Hematopoietic multipotent progenitor cell treated with erythropoietin and hydrocortisone succinate and interleukin-3 and kit ligand, for 17 days (in vitro differentiated cells): ENCODE measurements at regions not wholly inside any gene's neighbourhood (a gene's known extent, or its start where the extent isn't known, plus 50 kb on each side); places are given as distances from the start of the nearest gene placed in this dataset.
"Not testable (repeated sequence)": the region's sequence is repeated elsewhere in the genome, so short reads cannot be mapped to it uniquely, and the experiment has no call there.

ENCODE experiments used
- DNase-seq: peaks from one replicate; pipeline ENCODE4 v3.0.0-alpha.2; 2015; ENCODE audit warnings: low spot score

- DNase-seq: no peak
Observed at GRCh38 chr2:224146356-224147160, 107.5 kb upstream of the SERPINE2 start.

DNA sequence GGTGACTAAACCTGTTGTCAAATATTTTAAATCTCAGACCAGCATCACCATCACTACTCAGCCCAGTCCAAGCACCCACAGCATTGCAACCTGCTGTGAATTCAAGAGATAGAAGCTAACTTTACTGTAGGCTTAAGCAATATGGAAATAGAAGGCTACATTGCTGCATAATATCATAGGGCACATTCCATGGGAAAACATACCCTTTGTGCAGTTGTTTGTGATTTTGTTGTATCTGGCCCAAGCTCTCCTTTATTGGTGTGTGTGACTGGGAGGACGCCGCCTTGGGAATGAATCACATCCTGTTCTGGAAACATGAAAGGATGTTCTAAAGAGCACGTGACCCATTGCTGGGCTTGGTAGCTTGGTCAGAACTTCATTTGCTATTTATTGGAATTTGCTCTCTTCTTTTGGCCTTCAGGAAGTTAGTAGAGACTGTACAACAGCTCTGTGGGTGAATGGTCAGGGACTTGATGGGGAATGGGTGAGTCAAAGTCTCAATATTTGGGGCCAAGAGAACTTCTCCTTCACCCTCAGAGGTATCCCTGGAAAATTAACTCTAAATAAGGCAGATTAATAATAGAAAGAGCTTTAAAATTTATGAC is 106.8 kb upstream of the SERPINE2 start:
- DNase-seq: no peak

- no peak for DNase-seq
Observed at GRCh38 chr2:224143526-224143925, 104.4 kb upstream of the SERPINE2 start.

DNA sequence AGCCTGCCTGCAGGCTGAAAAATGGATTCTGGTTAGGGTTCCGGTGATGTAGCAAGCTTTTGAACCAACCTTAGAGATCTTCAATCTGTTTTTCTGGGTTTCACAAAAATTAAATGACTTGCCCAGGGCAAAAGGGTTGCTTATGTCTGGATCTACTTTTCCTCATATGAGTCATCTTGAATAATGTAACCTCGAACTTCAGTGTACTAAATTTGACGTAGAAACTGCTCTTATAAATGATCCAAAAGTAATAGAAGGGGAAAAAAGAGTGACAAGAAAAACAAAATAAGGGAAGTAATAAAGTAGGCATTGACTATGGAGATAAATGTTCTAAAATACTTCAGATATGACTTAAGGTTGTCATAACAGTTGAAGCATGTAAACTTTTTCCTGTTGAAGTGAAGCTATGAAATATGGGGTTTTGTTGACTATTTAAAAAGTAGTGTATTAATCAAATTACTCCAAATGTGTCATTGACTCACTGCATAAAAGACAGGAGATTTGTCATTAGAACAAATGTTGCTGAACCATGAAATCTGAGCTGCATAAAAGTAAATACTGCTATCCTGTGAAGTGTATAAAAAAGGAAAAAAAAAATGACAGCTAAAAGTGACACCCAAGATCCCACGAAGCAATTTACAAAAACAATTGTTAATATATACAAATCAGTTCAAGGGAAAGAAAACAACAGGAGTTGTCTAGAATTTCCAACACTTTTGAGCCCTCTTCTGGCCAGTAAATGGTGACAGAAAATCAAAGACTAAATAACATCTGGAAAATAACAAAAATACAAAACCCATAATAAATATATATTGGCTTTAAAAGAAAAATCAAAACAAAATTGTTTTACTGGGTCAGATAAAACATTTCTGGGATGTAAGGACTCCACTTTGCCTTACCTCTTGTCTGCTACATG is 103.6 kb upstream of the SERPINE2 start:
- no peak for DNase-seq

- DNase-seq: no peak
Observed at GRCh38 chr2:224141304-224141703, 102.2 kb upstream of the SERPINE2 start.

DNA sequence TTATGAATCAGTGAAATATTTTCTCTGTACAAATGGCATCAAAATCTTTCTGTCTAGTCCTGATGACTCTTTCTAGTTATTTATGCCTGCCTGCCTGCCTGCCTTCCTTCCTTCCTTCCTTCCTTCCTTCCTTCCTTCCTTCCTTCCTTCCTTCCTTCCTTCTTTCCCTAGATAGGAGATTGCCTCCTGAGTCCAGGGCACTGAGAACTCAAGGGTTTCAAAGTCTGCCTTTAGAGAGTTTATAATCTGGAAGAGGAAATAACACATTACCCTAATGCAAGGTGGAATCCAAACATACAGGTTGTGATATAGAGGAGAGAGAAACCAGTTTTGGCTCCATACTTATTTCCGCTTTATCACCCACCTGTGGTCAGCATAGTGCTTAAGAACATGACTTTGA is 98.1 kb upstream of the SERPINE2 start:
- DNase-seq: no peak

GRCh38 chr2:224136396-224136795 is 97.3 kb upstream of the SERPINE2 start:
- DNase-seq: no peak

GRCh38 chr2:224135881-224136280 is 96.8 kb upstream of the SERPINE2 start:
- DNase-seq: no peak

DNA sequence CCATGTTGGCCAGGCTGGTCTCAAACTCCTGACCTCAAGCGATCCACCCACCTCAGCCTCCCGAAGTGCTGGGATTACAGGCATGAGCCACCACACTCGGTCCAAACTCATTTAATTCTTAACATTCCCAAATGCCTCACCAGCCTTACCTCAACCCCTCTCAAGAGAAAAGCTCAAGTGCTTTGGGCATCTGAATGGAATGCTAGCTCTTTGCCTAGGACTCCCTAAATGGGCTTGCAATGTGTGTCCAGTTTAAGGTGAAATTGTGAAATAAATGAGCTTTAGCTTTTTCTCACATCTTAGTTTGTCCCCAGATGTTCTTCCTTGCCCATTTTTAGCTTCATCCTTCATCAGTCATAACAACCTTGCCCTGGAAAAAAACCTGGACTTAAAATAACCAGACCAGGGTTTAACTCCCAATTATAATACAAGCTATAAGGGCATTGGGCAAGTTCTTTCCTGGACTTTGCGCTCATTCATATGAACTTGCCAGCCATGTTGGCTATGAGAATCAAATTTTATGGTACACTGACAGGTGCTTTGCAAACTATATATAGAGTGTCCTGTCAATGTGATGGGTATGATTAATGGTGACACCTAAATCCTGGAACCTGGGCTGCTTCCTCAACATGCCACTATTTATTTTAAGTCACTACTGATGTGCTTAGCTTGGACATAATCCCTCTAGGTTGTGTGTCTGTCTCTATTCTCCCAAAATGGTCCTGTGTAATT is 95.1 kb upstream of the SERPINE2 start:
- no peak for DNase-seq

DNA sequence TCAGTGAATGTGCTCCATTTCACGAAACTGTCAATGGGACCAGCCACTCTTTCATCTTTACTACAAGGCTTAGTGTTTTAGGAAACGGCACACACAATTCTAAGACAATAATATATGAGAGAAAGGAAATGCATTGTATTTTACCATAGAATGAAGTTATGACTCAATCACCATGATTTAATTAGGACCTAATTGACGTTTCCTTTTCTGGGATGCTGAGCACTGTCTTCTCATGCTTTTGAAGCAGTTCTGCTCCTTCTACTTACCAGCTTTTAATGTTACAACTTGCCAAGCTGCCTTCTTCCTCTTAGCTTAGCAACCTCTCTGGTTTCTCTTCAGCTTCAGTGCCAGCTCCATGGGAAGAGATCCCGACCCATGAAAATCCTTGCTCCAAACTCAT is 94.3 kb upstream of the SERPINE2 start:
- DNase-seq: no peak

GRCh38 chr2:224127871-224128501 is 88.9 kb upstream of the SERPINE2 start:
- no peak for DNase-seq

- no peak for DNase-seq
Observed at GRCh38 chr2:224126440-224126839, 87.4 kb upstream of the SERPINE2 start.

DNA sequence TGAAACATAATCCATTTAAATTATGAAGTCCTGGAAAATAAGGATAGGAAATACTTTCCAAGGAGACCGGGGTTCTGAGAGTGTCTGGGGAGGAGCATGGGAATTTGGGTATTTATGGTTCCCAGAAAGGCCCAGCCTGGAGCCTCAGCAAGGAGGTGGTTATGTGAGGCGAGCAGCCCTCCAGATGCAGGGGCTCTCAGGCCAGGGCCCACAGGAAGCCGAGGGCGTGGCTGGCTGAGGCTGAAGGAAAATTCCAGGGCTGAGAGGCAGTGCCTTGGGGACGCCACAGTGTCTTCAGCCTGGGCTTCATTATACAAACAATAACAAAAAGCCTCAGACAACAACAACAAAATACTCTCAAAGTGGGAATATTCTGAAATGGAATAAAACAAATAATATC is 86.9 kb upstream of the SERPINE2 start:
- no peak for DNase-seq

- no peak for DNase-seq
Observed at GRCh38 chr2:224122542-224122941, 83.5 kb upstream of the SERPINE2 start.

- DNase-seq: no peak
Observed at GRCh38 chr2:224121406-224122067, 82.5 kb upstream of the SERPINE2 start.

DNA sequence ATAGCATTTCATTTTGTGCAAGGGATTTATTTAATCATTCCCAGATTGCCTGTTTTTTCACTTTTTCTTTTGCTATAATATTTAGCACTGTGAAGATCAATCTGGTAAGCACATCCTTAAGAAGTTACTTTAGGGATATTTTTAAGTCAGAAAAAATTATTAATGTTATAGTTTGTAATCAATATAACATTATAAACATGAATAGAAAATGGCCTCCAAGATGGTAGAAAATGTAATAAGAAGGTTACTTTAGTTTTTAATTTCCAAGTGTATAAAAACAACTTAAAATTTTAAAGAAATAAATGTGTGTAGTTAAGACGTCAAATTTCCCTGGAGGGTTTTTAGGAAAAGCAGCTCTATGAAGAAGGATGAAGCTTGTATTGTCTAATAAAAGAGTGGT is 81.9 kb upstream of the SERPINE2 start:
- DNase-seq: no peak

DNA sequence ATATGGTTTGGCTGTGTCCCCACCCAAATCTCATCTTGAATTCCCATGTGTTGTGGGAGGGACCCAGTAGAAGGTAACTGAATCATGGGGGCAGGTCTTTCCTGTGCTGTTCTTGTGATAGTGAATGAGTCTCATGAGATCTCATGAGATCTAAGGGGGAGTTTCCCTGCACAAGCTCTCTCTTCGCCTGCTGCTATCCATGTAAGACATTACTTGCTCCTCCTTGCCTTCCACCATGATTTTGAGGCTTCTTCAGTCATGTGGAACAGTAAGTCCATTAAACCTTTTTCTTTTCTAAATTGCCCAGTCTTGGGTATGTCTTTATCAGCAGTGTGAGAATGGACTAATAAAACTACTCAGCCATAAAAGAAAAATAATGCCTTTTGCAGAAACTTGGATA is 80.8 kb upstream of the SERPINE2 start:
- not testable (repeated sequence) for DNase-seq

DNA sequence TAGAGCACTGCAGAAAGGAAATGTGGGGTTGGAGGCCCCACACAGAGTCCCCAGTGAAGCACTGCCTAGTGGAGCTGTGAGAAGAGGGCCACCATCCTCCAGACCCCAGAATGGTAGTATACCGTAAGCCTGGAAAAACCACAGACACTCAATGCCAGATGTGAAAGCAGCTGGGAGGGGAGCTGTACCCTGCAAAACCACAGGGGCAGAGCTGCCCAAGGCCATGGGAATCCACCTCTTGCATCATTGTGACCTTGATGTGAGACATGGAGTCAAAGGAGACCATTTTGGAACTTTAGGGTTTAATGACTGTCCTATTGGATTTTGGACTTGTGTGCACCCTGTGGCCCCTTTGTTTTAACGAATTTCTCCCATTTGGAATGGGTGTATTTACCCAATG is 75.3 kb upstream of the SERPINE2 start:
- no peak for DNase-seq

DNA sequence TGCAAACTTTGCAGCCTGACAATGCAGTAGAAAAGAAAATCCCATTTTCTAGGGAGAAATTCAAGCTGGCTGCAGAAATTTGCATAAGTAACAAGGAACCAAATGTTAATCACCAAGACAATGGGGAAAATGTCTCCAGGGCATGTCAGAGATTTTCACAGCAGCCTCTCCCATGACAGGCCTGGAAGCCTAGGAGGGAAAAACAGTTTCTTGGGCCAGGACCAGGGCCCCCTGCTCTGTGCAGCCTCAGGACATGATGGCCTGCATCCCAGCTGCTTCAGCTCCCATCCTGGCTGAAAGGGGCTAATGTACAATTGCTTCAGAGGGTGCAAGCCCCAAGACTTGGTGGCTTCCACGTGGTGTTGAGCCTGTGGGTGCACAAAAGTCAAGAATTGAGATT is 74.8 kb upstream of the SERPINE2 start:
- not testable (repeated sequence) for DNase-seq

DNA sequence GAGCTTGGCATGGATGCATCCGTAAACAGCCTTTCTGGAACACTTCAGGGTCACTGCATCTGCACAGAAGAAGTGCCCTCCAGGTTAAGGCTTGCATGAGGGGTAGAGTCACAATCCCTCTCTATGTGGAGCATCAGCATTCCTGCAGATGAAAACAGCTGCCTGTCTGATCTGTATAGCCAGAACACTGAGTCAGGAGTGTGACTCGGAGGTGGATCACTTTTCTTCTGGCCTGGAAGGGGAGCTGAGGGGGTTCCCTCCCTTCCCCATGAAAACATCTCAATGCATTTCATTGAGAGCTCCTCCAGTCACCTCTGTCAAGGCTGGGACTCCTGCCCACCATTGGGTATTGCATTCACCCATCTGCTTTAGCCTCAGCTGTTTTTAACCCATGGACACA is 72.5 kb upstream of the SERPINE2 start:
- DNase-seq: no peak

- no peak for DNase-seq
Observed at GRCh38 chr2:224110811-224111210, 71.7 kb upstream of the SERPINE2 start.
